Mesendoderm (in vitro differentiated cells): ENCODE measurements at regions not wholly inside any gene's neighbourhood (a gene's known extent, or its start where the extent isn't known, plus 50 kb on each side); places are given as distances from the start of the nearest gene placed in this dataset.
A peak's percentile ranks its signal among the peaks of the same experiment; 100 is the strongest.
"Not testable (repeated sequence)": the region's sequence is repeated elsewhere in the genome, so short reads cannot be mapped to it uniquely, and the experiment has no call there.

Experiments used
- DNase-seq: peaks from one replicate; pipeline ENCODE4 v3.0.0; 2013
- H2AK5ac ChIP-seq: 2 replicates; pipeline ENCODE4 v1.6.1; 2013; ENCODE audit warnings: low read length, inconsistent platforms
- H2BK120ac ChIP-seq: 2 replicates; pipeline ENCODE4 v1.6.1; 2013; ENCODE audit warnings: low read depth, mild to moderate bottlenecking, low read length, moderate library complexity, mixed read lengths
- H2BK15ac ChIP-seq: replicated peaks from 2 replicates; pipeline ENCODE4 v1.6.1; 2013; ENCODE audit warnings: low read depth, mild to moderate bottlenecking, moderate library complexity
- H2BK5ac ChIP-seq: 2 replicates; pipeline ENCODE4 v1.6.1; 2013; ENCODE audit warnings: low read length, inconsistent platforms
- H3K18ac ChIP-seq: 2 replicates; pipeline ENCODE4 v1.6.1; 2013; ENCODE audit warnings: mild to moderate bottlenecking, low read length, mixed read lengths
- H3K23ac ChIP-seq: one replicate; pipeline ENCODE4 v1.6.1; 2013; ENCODE audit warnings: low read length
- H3K27ac ChIP-seq: 2 replicates; pipeline ENCODE4 v1.5.1; 2013; ENCODE audit warnings: low read depth, mild to moderate bottlenecking, inconsistent platforms, low read length, moderate library complexity
- H3K27me3 ChIP-seq: 2 replicates; pipeline ENCODE4 v1.6.1; 2013; ENCODE audit warnings: low read length, control low read depth, mild to moderate bottlenecking, inconsistent platforms; ENCODE audit not compliant: insufficient read depth, poor library complexity
- H3K36me3 ChIP-seq: 2 replicates; pipeline ENCODE4 v1.6.1; 2013; ENCODE audit warnings: low read length, inconsistent platforms; ENCODE audit not compliant: control insufficient read depth, insufficient read depth
- H3K4ac ChIP-seq: one replicate; pipeline ENCODE4 v1.6.1; 2013; ENCODE audit warnings: low read depth, mild to moderate bottlenecking, low read length, moderate library complexity
- H3K4me1 ChIP-seq: 2 replicates; pipeline ENCODE4 v1.6.1; 2013; ENCODE audit warnings: low read depth, low read length, inconsistent platforms; ENCODE audit not compliant: control insufficient read depth
- H3K4me2 ChIP-seq: 2 replicates; pipeline ENCODE4 v1.6.1; 2013; ENCODE audit warnings: low read length
- H3K4me3 ChIP-seq: 2 replicates; pipeline ENCODE4 v1.5.1; 2013; ENCODE audit warnings: mild to moderate bottlenecking, low read length
- H3K56ac ChIP-seq: one replicate; pipeline ENCODE4 v1.6.1; 2013; ENCODE audit warnings: low read length
- H3K79me1 ChIP-seq: 2 replicates; pipeline ENCODE4 v1.6.1; 2013; ENCODE audit warnings: low read length, inconsistent platforms
- H3K79me2 ChIP-seq: 2 replicates; pipeline ENCODE4 v1.6.1; 2013; ENCODE audit warnings: mild to moderate bottlenecking, low read length; ENCODE audit not compliant: control insufficient read depth, insufficient read depth
- H3K9ac ChIP-seq: 2 replicates; pipeline ENCODE4 v1.6.1; 2013; ENCODE audit warnings: low read length, inconsistent platforms
- H4K5ac ChIP-seq: one replicate; pipeline ENCODE4 v1.6.1; 2013; ENCODE audit warnings: low read length
- H4K8ac ChIP-seq: one replicate; pipeline ENCODE4 v1.6.1; 2013; ENCODE audit warnings: low read depth, mild to moderate bottlenecking, control low read depth, low read length, moderate library complexity
- WGBS: extraction: QIAGEN DNeasy Blood & Tissue Kit; methylation state at CpG from one replicate; pipeline ENCODE4 v1.1.7; 2013; ENCODE audit warnings: low lambda C conversion rate, missing lambda C conversion rate; ENCODE audit not compliant: insufficient coverage; ENCODE audit errors: extremely low coverage; 5-methylcytosine and 5-hydroxymethylcytosine counted together

- Histone ChIP-seq H3K4me3 (no peak overlapping the region), H3K79me1 (no peaks in the 10 kb centered on the region), H3K79me2 (no peaks in the 10 kb centered on the region), H3K27me3 (no peaks in the 10 kb centered on the region), H2BK120ac (no peak overlapping the region), H3K18ac (no peak overlapping the region), H4K8ac (no peak overlapping the region), H3K23ac (no peak overlapping the region), H4K5ac (no peak overlapping the region), H2BK15ac (no peak overlapping the region), H3K27ac (no peak overlapping the region), H2AK5ac (no peak overlapping the region), H3K56ac (no peak overlapping the region), H3K36me3 (no peaks in the 10 kb centered on the region), H3K4ac (no peak overlapping the region), H3K4me1 (peaks cover 4% of the 10 kb centered on the region), H2BK5ac (no peak overlapping the region), H3K4me2 (no peak overlapping the region), H3K9ac (no peak overlapping the region)
- peak; percentile 92 for DNase-seq
- WGBS = no CpG with 5 or more reads among the region's 3 CpGs
Measured at GRCh38 chr16:26606381-26607150, 460.2 kb upstream of the C16orf82 start.

DNA sequence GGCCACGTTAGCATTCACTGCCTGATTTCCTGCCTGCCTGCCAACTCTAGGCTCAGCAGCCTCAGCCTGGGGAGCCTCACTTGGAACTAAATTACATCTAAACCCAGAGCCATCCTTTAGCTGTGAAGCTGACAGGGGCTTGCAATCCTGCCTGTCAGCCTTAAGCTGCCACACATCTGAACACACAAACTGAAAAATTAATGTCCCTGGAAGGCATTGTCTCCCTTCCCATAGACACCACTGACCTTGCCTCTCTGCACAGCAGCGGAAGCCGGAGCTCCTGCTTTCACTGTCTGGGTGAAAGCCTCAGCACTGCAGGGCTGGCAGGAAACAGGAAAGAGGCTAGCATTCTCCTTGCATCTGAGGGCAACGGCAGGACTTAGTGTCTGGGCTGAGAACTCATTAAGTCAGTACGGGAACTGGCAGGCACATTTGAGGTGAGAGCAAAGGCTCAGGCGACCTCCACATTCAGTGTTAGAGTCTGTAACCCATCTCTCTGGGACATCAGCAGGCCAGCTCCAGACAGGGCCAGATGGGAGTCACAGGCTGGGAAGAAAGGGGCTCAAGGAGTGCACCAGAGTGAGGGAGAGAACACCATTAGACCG, 452.4 kb upstream of the C16orf82 start:
- WGBS = no CpG with 5 or more reads among the region's 7 CpGs
- no peaks in the 10 kb centered on the region for H3K27me3 ChIP-seq
- no peak overlapping the region for H4K8ac ChIP-seq
- no peak overlapping the region for H3K27ac ChIP-seq
- H2AK5ac ChIP-seq = no peak overlapping the region
- H3K4me2 ChIP-seq = no peak overlapping the region
- no peak overlapping the region for H3K18ac ChIP-seq
- H3K36me3 ChIP-seq = no peaks in the 10 kb centered on the region
- H2BK120ac ChIP-seq = no peak overlapping the region
- H2BK15ac ChIP-seq = no peak overlapping the region
- no peak overlapping the region for H4K5ac ChIP-seq
- no peak overlapping the region for H3K23ac ChIP-seq
- no peak overlapping the region for H3K56ac ChIP-seq
- no peak overlapping the region for H2BK5ac ChIP-seq
- H3K79me2 ChIP-seq = no peaks in the 10 kb centered on the region
- no peak overlapping the region for H3K9ac ChIP-seq
- peak; percentile 11 for DNase-seq
- H3K79me1 ChIP-seq = no peaks in the 10 kb centered on the region
- no peak overlapping the region for H3K4ac ChIP-seq
- H3K4me1 ChIP-seq = no peaks in the 10 kb centered on the region
- no peak overlapping the region for H3K4me3 ChIP-seq

DNA sequence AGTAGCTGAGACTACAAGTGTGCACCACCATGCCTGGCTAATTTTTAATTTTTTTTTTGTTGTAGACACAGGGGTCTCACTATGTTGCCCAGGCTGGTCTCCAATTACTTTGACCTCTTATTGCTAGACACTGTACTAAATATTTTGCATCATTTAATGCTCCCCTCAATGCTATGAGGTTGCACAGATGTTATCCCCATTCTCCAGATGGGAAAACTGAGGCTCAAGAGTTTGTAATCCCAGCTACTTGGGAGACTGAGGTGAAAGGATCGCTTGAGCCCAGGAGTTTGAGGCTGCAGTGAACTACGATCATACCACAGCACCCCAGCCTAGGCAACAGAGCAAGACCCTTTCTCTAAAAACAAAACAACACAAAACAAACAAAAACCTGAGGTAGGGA, 443.3 kb upstream of the C16orf82 start:
- Histone ChIP-seq H3K79me1 (no peaks in the 10 kb centered on the region), H3K4ac (no peak overlapping the region), H2AK5ac (no peak overlapping the region), H3K56ac (no peak overlapping the region), H2BK15ac (no peak overlapping the region), H3K79me2 (no peaks in the 10 kb centered on the region), H3K23ac (no peak overlapping the region), H3K4me1 (no peaks in the 10 kb centered on the region), H3K36me3 (no peaks in the 10 kb centered on the region), H3K4me2 (no peak overlapping the region), H2BK5ac (no peak overlapping the region), H2BK120ac (no peak overlapping the region), H4K8ac (no peak overlapping the region), H3K4me3 (no peak overlapping the region), H3K27ac (no peak overlapping the region), H4K5ac (no peak overlapping the region), H3K27me3 (no peaks in the 10 kb centered on the region), H3K9ac (no peak overlapping the region), H3K18ac (no peak overlapping the region)
- WGBS = no CpG with 5 or more reads among the region's 2 CpGs
- no peak for DNase-seq

DNA sequence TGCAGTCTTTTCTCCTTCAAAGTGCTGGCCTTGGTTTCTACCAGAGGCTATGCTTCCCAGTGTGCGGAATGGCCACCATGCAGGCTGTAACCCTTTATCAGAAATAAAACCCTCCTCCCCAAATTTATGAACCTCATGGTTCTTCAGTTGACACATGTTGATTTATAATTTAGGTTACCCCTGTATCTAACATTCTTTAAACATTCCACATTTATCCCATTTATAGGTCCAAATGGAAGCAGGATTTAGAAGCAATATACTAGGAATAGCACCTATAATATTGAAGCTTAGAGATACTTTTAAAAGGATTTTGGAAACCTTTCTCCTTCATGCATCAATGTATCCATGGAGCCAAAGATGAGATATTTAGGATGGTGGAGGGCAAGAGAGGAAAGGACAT, 438.8 kb upstream of the C16orf82 start:
- Histone ChIP-seq H3K4me2 (no peak overlapping the region), H3K27ac (no peak overlapping the region), H2BK15ac (no peak overlapping the region), H2BK120ac (no peak overlapping the region), H3K4ac (no peak overlapping the region), H3K79me2 (no peaks in the 10 kb centered on the region), H4K8ac (no peak overlapping the region), H3K18ac (no peak overlapping the region), H3K56ac (no peak overlapping the region), H3K4me3 (no peak overlapping the region), H3K36me3 (no peaks in the 10 kb centered on the region), H4K5ac (no peak overlapping the region), H3K27me3 (no peaks in the 10 kb centered on the region), H2BK5ac (no peak overlapping the region), H3K79me1 (no peaks in the 10 kb centered on the region), H2AK5ac (no peak overlapping the region), H3K23ac (no peak overlapping the region), H3K9ac (no peak overlapping the region), H3K4me1 (no peaks in the 10 kb centered on the region)
- no peak for DNase-seq
- WGBS = no CpG with 5 or more reads among the region's 1 CpG

GRCh38 chr16:26631365-26631764, 435.4 kb upstream of the C16orf82 start:
- not testable (repeated sequence) for H3K4ac ChIP-seq, H2BK120ac ChIP-seq, H3K79me1 ChIP-seq, H2AK5ac ChIP-seq, H3K27ac ChIP-seq, H3K18ac ChIP-seq, H3K4me3 ChIP-seq, DNase-seq, H4K8ac ChIP-seq, H3K27me3 ChIP-seq, H3K79me2 ChIP-seq, H3K4me1 ChIP-seq, H2BK5ac ChIP-seq, H3K4me2 ChIP-seq, H2BK15ac ChIP-seq, H3K56ac ChIP-seq, H3K9ac ChIP-seq, H3K36me3 ChIP-seq, H3K23ac ChIP-seq, H4K5ac ChIP-seq
